Neural cell (in vitro differentiated cells): ENCODE measurements at regions not wholly inside any gene's neighbourhood (a gene's known extent, or its start where the extent isn't known, plus 50 kb on each side); places are given as distances from the start of the nearest gene placed in this dataset.

Source experiments
- EZH2 ChIP-seq: fragments of 200-600, 300-800 bp; shearing (Covaris generic), sonication (generic); IDR thresholded peaks from 2 replicates; pipeline ENCODE4 v1.6.1; 2014; ENCODE audit warnings: antibody characterized with exemption, low read length, borderline replicate concordance, mild to moderate bottlenecking; ENCODE audit not compliant: insufficient read depth, poor library complexity, severe bottlenecking
- RAD21 ChIP-seq: fragments of 450-650 bp; conservative IDR thresholded peaks from 2 replicates; pipeline ENCODE4 v1.6.1; 2014; ENCODE audit warnings: antibody characterized with exemption, mild to moderate bottlenecking, moderate library complexity
- SMC3 ChIP-seq: fragments of 450-650 bp; conservative IDR thresholded peaks from 2 replicates; pipeline ENCODE4 v1.6.1; 2014; ENCODE audit warnings: antibody characterized with exemption, mild to moderate bottlenecking, moderate library complexity; ENCODE audit not compliant: poor library complexity

DNA sequence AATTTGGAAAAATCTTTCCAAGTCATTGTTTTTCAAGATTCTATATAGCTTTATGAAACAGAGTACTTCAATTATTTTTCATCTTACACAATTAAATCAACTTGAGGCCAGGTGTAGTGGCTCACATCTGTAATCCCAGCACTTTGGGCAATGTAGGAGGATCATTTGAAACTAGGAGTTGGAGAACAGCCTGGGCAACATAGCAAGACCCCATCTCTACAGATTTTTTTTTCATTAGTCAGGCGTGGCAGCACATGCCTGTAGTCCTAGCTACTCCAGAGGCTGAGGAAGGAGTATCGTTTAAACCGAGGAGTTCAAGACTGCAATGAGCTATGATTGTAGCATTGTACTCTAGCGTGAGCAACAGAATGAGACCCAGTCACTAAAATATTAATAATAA lies 72.9 kb downstream of the BMP4 start:
- TF ChIP-seq SMC3 (no peak), EZH2 (no peak), RAD21 (no peak)
